Adrenal gland (tissue), 9 donors: ENCODE measurements at regions not wholly inside any gene's neighbourhood (a gene's known extent, or its start where the extent isn't known, plus 50 kb on each side); places are given as distances from the start of the nearest gene placed in this dataset.

Experiments
- DNase-seq, 7 donors: peaks; one replicate each; pipeline ENCODE4 v3.0.0-alpha.2; 2019 to 2020
- H3K27ac ChIP-seq, 5 donors: fragments of 200-600 bp; sonication (generic) in 4 of 5; 1 replicate in 3 of 5; 2 replicates in 2 of 5; pipeline versions ENCODE4 v1.5.1 to v1.8.0; 2016 to 2020; ENCODE audit warnings: mild to moderate bottlenecking in 1 of 5
- H3K27me3 ChIP-seq: fragments of 200-600 bp; 2 replicates; pipeline ENCODE4 v1.8.0; 2021
- H3K36me3 ChIP-seq, 2 donors: fragments of 200-600 bp; replicated peaks in 1 of 2; 1 replicate in 1 of 2; 2 replicates in 1 of 2; pipeline versions ENCODE4 v1.5.1 to v1.8.0; 2018 to 2022
- H3K4me1 ChIP-seq, 2 donors: fragments of 200-600 bp; replicated peaks in 1 of 2; 1 replicate in 1 of 2; 2 replicates in 1 of 2; pipeline versions ENCODE4 v1.5.1 to v1.8.0; 2018 to 2021
- H3K4me3 ChIP-seq, 4 donors: fragments of 200-600 bp; sonication (generic) in 3 of 4; one replicate each; pipeline ENCODE4 v1.5.1; 2016 to 2018
- H3K9me3 ChIP-seq, 3 donors: fragments of 200-600 bp; sonication (generic) in 1 of 3; replicated peaks in 1 of 3; 1 replicate in 2 of 3; 2 replicates in 1 of 3; pipeline versions ENCODE4 v1.5.1 to v1.8.0; 2016 to 2021
- POLR2A ChIP-seq, 2 donors: fragments of 450-650 bp; IDR thresholded peaks; one replicate each; pipeline ENCODE4 v1.6.1; 2017; ENCODE audit warnings: antibody characterized with exemption in 2 of 2, mild to moderate bottlenecking in 2 of 2, moderate library complexity in 1 of 2
- WGBS, 4 donors: extraction: QIAGEN DNeasy Blood & Tissue Kit in 2 of 4; methylation state at CpG; one replicate each; pipeline versions ENCODE4 v1.1.5 to v1.1.7; 2013 to 2017; 5-methylcytosine and 5-hydroxymethylcytosine counted together
- intact Hi-C, 2 donors: fragments of 100-400 bp; cut with DNase I; formaldehyde crosslinking; loops; one replicate each; pipeline versions ENCODE4 v1.14.1 to v1.15.0; 2022 to 2023
- TF ChIP-seq, protein P1 (sequence below), 6 experiments: fragments of 450-650 bp in 4 of 6; fragments of 200-600 bp in 2 of 6; sonication (generic) in 1 of 6; IDR thresholded peaks; 1 replicate in 5 of 6; 2 replicates in 1 of 6; pipeline versions ENCODE4 v1.5.1 to v1.8.0; 2016 to 2021; ENCODE audit warnings: antibody characterized with exemption in 6 of 6, mild to moderate bottlenecking in 2 of 6, moderate library complexity in 1 of 6
- donor health status: healthy with polysubstance abuse.
- donor health status: Bipolar disorder and iron deficiency.
- donor health status: DM: yes; HTN: yes; CAD: no.
- donor health status: DM: no; HTN: no; CAD: no.
- donor health status: DM: no; HTN: no; CAD: no.

DNA sequence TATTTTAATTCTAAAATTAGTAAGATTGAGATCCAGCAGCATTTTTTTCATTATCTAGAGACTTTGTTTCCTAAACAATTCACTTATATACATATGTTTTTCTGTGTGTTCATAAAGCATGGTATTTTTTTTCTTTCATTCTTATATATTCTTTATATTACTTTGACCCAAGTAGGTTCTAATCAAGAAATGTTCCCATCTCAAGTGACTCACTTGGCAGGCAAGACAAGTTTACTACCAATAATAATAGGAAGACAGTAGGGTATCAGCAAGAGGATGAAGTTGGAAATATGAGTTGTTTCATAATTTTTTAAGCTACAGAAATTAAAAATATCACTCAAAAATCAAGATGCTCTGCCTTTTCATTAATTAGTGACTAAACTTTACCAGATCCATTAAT is 613.4 kb upstream of the ATP2B1 start:
- H3K9me3 ChIP-seq: no peaks in the 10 kb centered on the region
- no peaks in the 10 kb centered on the region for H3K36me3 ChIP-seq
- H3K4me1 ChIP-seq: no peaks in the 10 kb centered on the region
- H3K27me3 ChIP-seq: no peaks in the 10 kb centered on the region
- TF ChIP-seq POLR2A (IDR thresholded peaks at IDR 0.05): no peak
- TF ChIP-seq, protein P1, sequence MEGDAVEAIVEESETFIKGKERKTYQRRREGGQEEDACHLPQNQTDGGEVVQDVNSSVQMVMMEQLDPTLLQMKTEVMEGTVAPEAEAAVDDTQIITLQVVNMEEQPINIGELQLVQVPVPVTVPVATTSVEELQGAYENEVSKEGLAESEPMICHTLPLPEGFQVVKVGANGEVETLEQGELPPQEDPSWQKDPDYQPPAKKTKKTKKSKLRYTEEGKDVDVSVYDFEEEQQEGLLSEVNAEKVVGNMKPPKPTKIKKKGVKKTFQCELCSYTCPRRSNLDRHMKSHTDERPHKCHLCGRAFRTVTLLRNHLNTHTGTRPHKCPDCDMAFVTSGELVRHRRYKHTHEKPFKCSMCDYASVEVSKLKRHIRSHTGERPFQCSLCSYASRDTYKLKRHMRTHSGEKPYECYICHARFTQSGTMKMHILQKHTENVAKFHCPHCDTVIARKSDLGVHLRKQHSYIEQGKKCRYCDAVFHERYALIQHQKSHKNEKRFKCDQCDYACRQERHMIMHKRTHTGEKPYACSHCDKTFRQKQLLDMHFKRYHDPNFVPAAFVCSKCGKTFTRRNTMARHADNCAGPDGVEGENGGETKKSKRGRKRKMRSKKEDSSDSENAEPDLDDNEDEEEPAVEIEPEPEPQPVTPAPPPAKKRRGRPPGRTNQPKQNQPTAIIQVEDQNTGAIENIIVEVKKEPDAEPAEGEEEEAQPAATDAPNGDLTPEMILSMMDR (IDR thresholded peaks at IDR 0.05): no peak
- intact Hi-C loops: no loop called here
- H3K4me3 ChIP-seq: no peak overlapping the region
- no peak for DNase-seq
- H3K27ac ChIP-seq: no peak overlapping the region

DNA sequence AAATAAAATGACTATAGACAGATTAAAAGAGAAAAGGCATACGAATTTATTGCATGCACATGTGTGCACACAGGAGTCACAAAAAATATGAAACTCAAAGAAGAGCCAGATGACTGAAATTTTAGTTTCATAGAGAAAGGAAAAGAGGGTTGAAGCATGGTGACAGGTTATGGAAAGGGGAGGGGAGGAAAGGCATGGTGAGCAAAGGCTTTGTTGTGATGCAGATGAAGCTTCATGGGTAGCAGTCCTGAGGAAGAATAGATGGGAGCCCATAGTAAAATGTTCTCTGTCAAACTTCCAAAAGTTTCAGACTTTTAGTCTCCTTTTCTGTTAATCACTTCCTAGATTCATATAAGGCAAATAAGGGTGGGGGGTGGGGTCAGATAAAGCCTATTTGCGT is 612.7 kb upstream of the ATP2B1 start:
- Histone ChIP-seq H3K36me3 (no peaks in the 10 kb centered on the region), H3K4me1 (no peaks in the 10 kb centered on the region), H3K4me3 (no peak overlapping the region), H3K9me3 (no peaks in the 10 kb centered on the region), H3K27me3 (no peaks in the 10 kb centered on the region), H3K27ac (no peak overlapping the region)
- no peak for DNase-seq
- intact Hi-C loops: no loop called here
- TF ChIP-seq, protein P1 (IDR thresholded peaks at IDR 0.05): no peak
- TF ChIP-seq POLR2A (IDR thresholded peaks at IDR 0.05): no peak
- WGBS, 4 donors: 61 to 80% (median 72%) methylated on average over 2 of the region's 2 CpGs

DNA sequence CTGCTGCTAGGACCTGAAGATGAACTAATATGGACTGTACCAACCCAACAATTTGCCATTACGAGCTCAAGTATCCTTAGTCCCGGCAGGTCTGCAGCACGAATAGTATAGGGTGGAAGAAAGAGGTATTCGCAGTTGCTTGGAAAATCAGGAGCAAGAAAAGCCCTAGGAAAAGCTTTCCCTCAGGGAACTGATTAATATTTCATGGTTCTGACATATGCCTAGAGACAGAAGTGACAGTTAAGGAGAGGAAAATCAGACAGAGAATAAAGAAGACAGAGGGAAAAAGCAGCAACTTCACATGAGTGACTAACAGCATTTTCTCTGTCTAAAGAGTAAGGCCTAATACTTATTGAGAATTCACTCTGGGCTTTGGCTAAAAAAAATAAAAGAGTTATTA is 602.9 kb upstream of the ATP2B1 start:
- no peak for TF ChIP-seq POLR2A (IDR thresholded peaks at IDR 0.05)
- TF ChIP-seq, protein P1 (IDR thresholded peaks at IDR 0.05): no peak
- H3K27me3 ChIP-seq: no peaks in the 10 kb centered on the region
- no peaks in the 10 kb centered on the region for H3K4me1 ChIP-seq
- intact Hi-C loops: no loop called here
- no peaks in the 10 kb centered on the region for H3K9me3 ChIP-seq
- H3K4me3 ChIP-seq: no peak overlapping the region
- no peak for DNase-seq
- no peak overlapping the region for H3K27ac ChIP-seq
- no peaks in the 10 kb centered on the region for H3K36me3 ChIP-seq
- 72 to 82% (median 79%) methylated on average over 4 of the region's 4 CpGs for WGBS, 4 donors

DNA sequence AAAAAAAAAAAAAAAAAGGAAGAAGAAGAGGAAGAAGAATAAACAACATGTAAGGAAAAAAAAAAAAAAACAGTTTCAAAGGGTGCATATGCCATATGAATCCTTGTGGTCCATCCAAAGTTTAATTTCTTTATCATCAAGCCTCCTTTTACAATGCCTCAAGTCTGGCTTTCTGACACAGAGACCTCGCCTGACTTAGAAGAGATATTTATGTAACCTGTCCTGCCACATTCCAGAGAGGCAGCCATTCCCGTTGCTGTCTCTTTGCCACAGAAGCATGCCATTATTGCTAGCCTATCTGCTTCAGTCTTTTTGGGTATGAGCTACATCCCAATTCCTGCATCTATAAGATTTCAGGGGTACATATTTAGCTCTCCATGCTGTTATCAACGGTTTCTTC is 596.7 kb upstream of the ATP2B1 start:
- Histone ChIP-seq H3K9me3 (no peaks in the 10 kb centered on the region), H3K36me3 (no peaks in the 10 kb centered on the region), H3K4me3 (no peak overlapping the region), H3K4me1 (no peaks in the 10 kb centered on the region), H3K27me3 (no peaks in the 10 kb centered on the region), H3K27ac (no peak overlapping the region)
- TF ChIP-seq, protein P1 (IDR thresholded peaks at IDR 0.05): no peak
- TF ChIP-seq POLR2A (IDR thresholded peaks at IDR 0.05): no peak
- no peak for DNase-seq
- WGBS, 4 donors: 62 to 79% (median 69%) methylated on average over 3 of the region's 3 CpGs
- intact Hi-C loops: no loop called here
